Sigmoid colon (tissue), 6 donors: ENCODE measurements at regions not wholly inside any gene's neighbourhood (a gene's known extent, or its start where the extent isn't known, plus 50 kb on each side); places are given as distances from the start of the nearest gene placed in this dataset.
A peak's percentile ranks its signal among the peaks of the same experiment; 100 is the strongest.

Experiments
- DNase-seq: peaks from one replicate; pipeline ENCODE4 v3.0.0-alpha.2; 2019
- H3K27ac ChIP-seq, 4 donors: fragments of 200-600 bp; sonication (generic); one replicate each; pipeline ENCODE4 v1.5.1; 2016 to 2019; ENCODE audit warnings: mild to moderate bottlenecking in 1 of 4
- H3K27me3 ChIP-seq, 3 donors: fragments of 200-600 bp; sonication (generic); one replicate each; pipeline ENCODE4 v1.5.1; 2019; ENCODE audit warnings: mild to moderate bottlenecking in 1 of 3
- H3K36me3 ChIP-seq, 4 donors: fragments of 200-600 bp; sonication (generic); one replicate each; pipeline ENCODE4 v1.5.1; 2016 to 2019
- H3K4me1 ChIP-seq, 4 donors: fragments of 200-600 bp; sonication (generic); one replicate each; pipeline ENCODE4 v1.5.1; 2017 to 2019
- H3K4me3 ChIP-seq, 4 donors: fragments of 200-600 bp; sonication (generic); one replicate each; pipeline ENCODE4 v1.5.1; 2017 to 2019; ENCODE audit warnings: mild to moderate bottlenecking in 2 of 4, moderate library complexity in 1 of 4
- H3K9me3 ChIP-seq, 4 donors: fragments of 200-600 bp in 3 of 4; sonication (generic) in 3 of 4; one replicate each; pipeline versions ENCODE4 v1.5.1 to v1.6.1; 2013 to 2019
- CTCF ChIP-seq, 4 experiments: fragments of 450-650 bp in 3 of 4; fragments of 200-600 bp in 1 of 4; IDR thresholded peaks; one replicate each; pipeline ENCODE4 v1.5.1; 2016 to 2019; ENCODE audit warnings: antibody characterized with exemption in 4 of 4, mild to moderate bottlenecking in 3 of 4, moderate library complexity in 2 of 4
- EP300 ChIP-seq, 4 donors: sonication (generic); formaldehyde crosslinking; IDR thresholded peaks; one replicate each; pipeline ENCODE4 v1.6.1; 2017; ENCODE audit warnings: antibody characterized with exemption in 4 of 4
- POLR2A ChIP-seq, 2 donors: fragments of 450-650 bp; IDR thresholded peaks; one replicate each; pipeline ENCODE4 v1.6.1; 2016; ENCODE audit warnings: antibody characterized with exemption in 2 of 2, mild to moderate bottlenecking in 2 of 2, moderate library complexity in 2 of 2
- POLR2AphosphoS5 ChIP-seq, 4 donors: sonication (generic); formaldehyde crosslinking; IDR thresholded peaks; one replicate each; pipeline ENCODE4 v1.6.1; 2017; ENCODE audit warnings: antibody characterized with exemption in 4 of 4
- WGBS, 2 donors: extraction: QIAGEN DNeasy Blood & Tissue Kit; methylation state at CpG; one replicate each; pipeline ENCODE4 v1.1.7; 2013; 5-methylcytosine and 5-hydroxymethylcytosine counted together
- intact Hi-C: fragments of 100-400 bp; cut with DNase I; formaldehyde crosslinking; loops from one replicate; pipeline ENCODE4 v1.15.1; 2023
- donor health status: healthy with polysubstance abuse.
- donor health status: healthy.

GRCh38 chr18:10152475-10152874, 238.7 kb downstream of the VAPA start:
- DNase-seq: no peak
- Histone ChIP-seq H3K27ac (no peak overlapping the region), H3K36me3 (no peaks in the 10 kb centered on the region), H3K4me1 (peaks cover 0 to 13% (median 6%) of the 10 kb centered on the region in 4 donors), H3K9me3 (no peaks in the 10 kb centered on the region), H3K27me3 (no peaks in the 10 kb centered on the region), H3K4me3 (no peak overlapping the region)
- no peak for TF ChIP-seq CTCF (IDR thresholded peaks at IDR 0.05)
- TF ChIP-seq EP300 (IDR thresholded peaks at IDR 0.05): no peak
- TF ChIP-seq POLR2A (IDR thresholded peaks at IDR 0.05): no peak
- TF ChIP-seq POLR2AphosphoS5 (IDR thresholded peaks at IDR 0.05): no peak
- 88 to 95% methylated on average over 7 of the region's 7 CpGs for WGBS, 2 donors
- intact Hi-C loops: no loop called here

DNA sequence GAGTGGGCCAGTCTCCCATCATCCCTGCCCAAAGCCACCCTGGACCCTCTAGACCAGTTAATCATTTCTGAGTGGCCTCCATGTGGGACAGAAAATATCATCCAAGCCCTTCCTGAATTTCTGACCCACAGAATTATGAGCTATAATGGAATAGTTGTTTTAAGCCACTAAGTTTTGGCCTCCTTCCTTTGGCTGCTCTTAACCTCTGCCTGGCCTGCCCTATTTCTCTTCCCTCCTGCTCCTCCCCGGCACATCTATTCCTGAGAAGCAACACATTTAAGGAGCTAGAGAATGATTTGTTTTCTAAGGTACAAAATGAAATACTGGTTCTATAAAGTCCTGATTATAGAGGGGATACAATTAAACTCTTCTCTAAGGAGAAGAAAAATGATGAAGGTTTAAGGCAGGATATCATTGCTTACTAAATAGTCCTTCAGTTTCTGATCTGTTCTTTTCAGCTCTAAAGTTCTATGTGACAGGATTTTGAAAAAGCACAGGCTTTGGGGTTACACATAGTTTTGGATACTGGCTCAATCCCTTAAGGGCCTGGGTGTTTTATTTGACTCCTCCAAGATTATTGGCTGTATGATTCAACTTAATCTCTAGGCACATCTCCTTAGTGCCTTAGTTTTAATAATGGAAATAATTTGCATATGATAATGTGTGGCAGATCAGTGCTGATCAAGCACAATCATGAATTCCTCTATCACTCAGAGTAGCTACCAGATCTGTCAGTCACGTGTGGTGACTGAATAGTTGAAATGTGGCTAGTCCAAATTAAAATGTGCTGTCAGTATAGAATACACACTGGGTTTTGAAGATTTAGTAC, 240.3 kb downstream of the VAPA start:
- Histone ChIP-seq H3K9me3 (no peaks in the 10 kb centered on the region), H3K27me3 (no peaks in the 10 kb centered on the region), H3K4me1 (peaks cover 0 to 13% (median 6%) of the 10 kb centered on the region in 4 donors), H3K4me3 (no peak overlapping the region), H3K36me3 (no peaks in the 10 kb centered on the region), H3K27ac (peak overlapping the region in 3 of 4 donors; percentile 7 to 43 (median 26))
- TF ChIP-seq POLR2A (IDR thresholded peaks at IDR 0.05): no peak
- no peak for TF ChIP-seq CTCF (IDR thresholded peaks at IDR 0.05)
- peak in 2 of 4 donors; percentile 10 to 52 for TF ChIP-seq POLR2AphosphoS5 (IDR thresholded peaks at IDR 0.05)
- DNase-seq: no peak
- intact Hi-C loops: no loop called here
- 82 to 89% methylated on average over 2 of the region's 2 CpGs for WGBS, 2 donors

DNA sequence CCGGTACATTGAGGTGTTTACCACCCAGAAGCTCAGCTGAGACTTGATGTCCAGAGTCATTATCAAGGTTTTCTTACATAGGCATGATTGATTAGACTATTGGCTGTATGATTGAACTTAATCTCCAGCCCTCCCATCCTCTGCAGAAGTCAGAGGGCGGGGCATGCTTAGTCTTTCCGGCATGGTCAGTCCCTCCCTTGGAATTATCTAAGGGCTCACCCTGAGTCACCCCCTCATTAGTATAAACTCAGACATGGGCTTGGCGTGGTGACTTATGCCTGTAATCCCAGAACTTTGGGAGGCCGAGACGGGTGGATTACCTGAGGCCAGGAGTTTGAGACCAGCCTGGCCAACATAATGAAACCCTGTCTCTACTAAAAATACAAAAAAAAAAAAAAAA, 243.9 kb downstream of the VAPA start:
- DNase-seq: no peak
- 92 to 94% methylated on average over 6 of the region's 6 CpGs for WGBS, 2 donors
- intact Hi-C loops: no loop called here
- H3K27me3 ChIP-seq: no peaks in the 10 kb centered on the region
- no peaks in the 10 kb centered on the region for H3K36me3 ChIP-seq
- TF ChIP-seq CTCF (IDR thresholded peaks at IDR 0.05) (no peak), POLR2AphosphoS5 (IDR thresholded peaks at IDR 0.05) (no peak), POLR2A (IDR thresholded peaks at IDR 0.05) (no peak), EP300 (IDR thresholded peaks at IDR 0.05) (no peak)
- no peak overlapping the region for H3K4me3 ChIP-seq
- peaks cover 0 to 13% (median 6%) of the 10 kb centered on the region in 4 donors for H3K4me1 ChIP-seq
- H3K9me3 ChIP-seq: no peaks in the 10 kb centered on the region
- H3K27ac ChIP-seq: no peak overlapping the region

GRCh38 chr18:10160251-10160650, 246.4 kb downstream of the VAPA start:
- no peak for DNase-seq
- TF ChIP-seq EP300 (IDR thresholded peaks at IDR 0.05) (no peak), POLR2AphosphoS5 (IDR thresholded peaks at IDR 0.05) (no peak), POLR2A (IDR thresholded peaks at IDR 0.05) (no peak), CTCF (IDR thresholded peaks at IDR 0.05) (no peak)
- H3K4me1 ChIP-seq: no peaks in the 10 kb centered on the region
- H3K27me3 ChIP-seq: no peaks in the 10 kb centered on the region
- H3K9me3 ChIP-seq: no peaks in the 10 kb centered on the region
- 94 to 95% methylated on average over 10 of the region's 10 CpGs for WGBS, 2 donors
- H3K27ac ChIP-seq: no peak overlapping the region
- intact Hi-C loops: no loop called here
- no peak overlapping the region for H3K4me3 ChIP-seq
- no peaks in the 10 kb centered on the region for H3K36me3 ChIP-seq
